Neural progenitor cell (in vitro differentiated cells): ENCODE measurements at regions not wholly inside any gene's neighbourhood (a gene's known extent, or its start where the extent isn't known, plus 50 kb on each side); places are given as distances from the start of the nearest gene placed in this dataset.

Source experiments
- DNase-seq: peaks from one replicate; pipeline ENCODE4 v3.0.0-alpha.2; 2016; ENCODE audit warnings: low spot score
- H2AFZ ChIP-seq: fragments of 200-600 bp; sonication (generic); replicated peaks from 2 replicates; pipeline ENCODE4 v1.6.1; 2016; ENCODE audit warnings: antibody characterized with exemption
- H3F3A ChIP-seq: fragments of 200-600 bp; sonication (generic); 2 replicates; pipeline ENCODE4 v1.6.1; 2016; ENCODE audit warnings: antibody characterized with exemption, low read depth
- H3K27ac ChIP-seq: fragments of 200-600 bp; sonication (generic); 2 replicates; pipeline ENCODE4 v1.5.1; 2016; ENCODE audit warnings: mild to moderate bottlenecking
- H3K27me3 ChIP-seq: fragments of 200-600 bp; sonication (generic); 2 replicates; pipeline ENCODE4 v1.6.1; 2016; ENCODE audit warnings: mild to moderate bottlenecking, moderate library complexity
- H3K36me3 ChIP-seq: fragments of 200-600 bp; sonication (generic); 2 replicates; pipeline ENCODE4 v1.5.1; 2016
- H3K4me1 ChIP-seq: fragments of 200-600 bp; sonication (generic); 2 replicates; pipeline ENCODE4 v1.6.1; 2016; ENCODE audit warnings: mixed run types
- H3K4me2 ChIP-seq: fragments of 200-600 bp; sonication (generic); 2 replicates; pipeline ENCODE4 v1.6.1; 2016
- H3K4me3 ChIP-seq: fragments of 200-600 bp; sonication (generic); 2 replicates; pipeline ENCODE4 v1.5.1; 2016
- H3K79me2 ChIP-seq: fragments of 200-600 bp; sonication (generic); 2 replicates; pipeline ENCODE4 v1.6.1; 2016; ENCODE audit warnings: low read depth
- H3K9ac ChIP-seq: fragments of 200-600 bp; sonication (generic); 2 replicates; pipeline ENCODE4 v1.6.1; 2016
- H3K9me3 ChIP-seq: fragments of 200-600 bp; sonication (generic); 2 replicates; pipeline ENCODE4 v1.5.1; 2016; ENCODE audit warnings: low read depth
- H4K20me1 ChIP-seq: fragments of 200-600 bp; sonication (generic); 2 replicates; pipeline ENCODE4 v1.6.1; 2016; ENCODE audit warnings: low read depth
- H3K27ac Mint-ChIP-seq: 3 replicates; pipeline ENCODE4 v1.8.0; 2021; ENCODE audit warnings: mixed read lengths
- H3K27me3 Mint-ChIP-seq: 2 replicates; pipeline ENCODE4 v1.8.0; 2022; ENCODE audit warnings: low read depth, mild to moderate bottlenecking, inconsistent platforms, moderate library complexity, mixed read lengths; ENCODE audit not compliant: insufficient read depth
- H3K36me3 Mint-ChIP-seq: 3 replicates; pipeline ENCODE4 v1.8.0; 2021; ENCODE audit warnings: mixed read lengths
- H3K4me1 Mint-ChIP-seq: 3 replicates; pipeline ENCODE4 v1.8.0; 2021; ENCODE audit warnings: mixed read lengths
- H3K4me3 Mint-ChIP-seq: 3 replicates; pipeline ENCODE4 v1.8.0; 2021; ENCODE audit warnings: mild to moderate bottlenecking, moderate library complexity, mixed read lengths
- H3K9me3 Mint-ChIP-seq: 3 replicates; pipeline ENCODE4 v1.8.0; 2020; ENCODE audit warnings: mixed read lengths
- CTCF ChIP-seq: fragments of 200-600 bp; sonication (generic); IDR thresholded peaks from 2 replicates; pipeline ENCODE4 v1.5.1; 2017; ENCODE audit warnings: antibody characterized with exemption, mild to moderate bottlenecking
- EZH2 ChIP-seq: fragments of 200-600 bp; sonication (generic); IDR thresholded peaks from 2 replicates; pipeline ENCODE4 v1.6.1; 2017; ENCODE audit warnings: antibody characterized with exemption, mild to moderate bottlenecking, moderate library complexity
- EZH2phosphoT487 ChIP-seq: fragments of 200-600 bp; sonication (generic); IDR thresholded peaks from 2 replicates; pipeline ENCODE4 v1.6.1; 2017; ENCODE audit warnings: antibody characterized with exemption

GRCh38 chr9:113646946-113647914 is 183.7 kb downstream of the RGS3 start:
- H3K27me3 ChIP-seq, result peaks cover under 1% of the 10 kb centered on the region
- no peak overlapping the region for H3K4me3 Mint-ChIP-seq

GRCh38 chr9:113648048-113648447 is 184.5 kb downstream of the RGS3 start:
- Mint-ChIP-seq H3K9me3 (no peaks in the 10 kb centered on the region), H3K27ac (peak overlapping the region; percentile 60), H3K4me1 (peaks cover 50% of the 10 kb centered on the region), H3K4me3 (no peak overlapping the region), H3K36me3 (no peaks in the 10 kb centered on the region), H3K27me3 (peaks cover 9% of the 10 kb centered on the region)
- H3K9me3 ChIP-seq, result no peaks in the 10 kb centered on the region
- H3K4me2 ChIP-seq, result no peak overlapping the region
- H3K79me2 ChIP-seq, result no peaks in the 10 kb centered on the region
- H4K20me1 ChIP-seq, result no peaks in the 10 kb centered on the region
- no peaks in the 10 kb centered on the region for H3K36me3 ChIP-seq
- H3K4me1 ChIP-seq, result peaks cover 31% of the 10 kb centered on the region
- no peak for TF ChIP-seq EZH2
- no peak for TF ChIP-seq CTCF
- TF ChIP-seq EZH2phosphoT487, result no peak
- H3K4me3 ChIP-seq, result no peak overlapping the region
- H2AFZ ChIP-seq, result no peak overlapping the region
- no peaks in the 10 kb centered on the region for H3K27me3 ChIP-seq
- DNase-seq, result no peak
- no peak overlapping the region for H3K27ac ChIP-seq
- H3F3A ChIP-seq, result no peaks in the 10 kb centered on the region
- H3K9ac ChIP-seq, result no peak overlapping the region

More at GRCh38 chr9:113646946-113647914, 183.7 kb downstream of the RGS3 start:
- Histone ChIP-seq H3K9me3 (no peaks in the 10 kb centered on the region), H3K4me2 (no peak overlapping the region), H3K9ac (no peak overlapping the region), H3K36me3 (no peaks in the 10 kb centered on the region), H2AFZ (no peak overlapping the region), H3K27ac (no peak overlapping the region), H3K79me2 (no peaks in the 10 kb centered on the region), H3K4me1 (peaks cover 31% of the 10 kb centered on the region), H3K4me3 (no peak overlapping the region), H3F3A (no peaks in the 10 kb centered on the region), H4K20me1 (no peaks in the 10 kb centered on the region)
- no peak for DNase-seq
- H3K27ac Mint-ChIP-seq, result peak overlapping the region; percentile 82
- H3K9me3 Mint-ChIP-seq, result no peaks in the 10 kb centered on the region
- H3K36me3 Mint-ChIP-seq, result no peaks in the 10 kb centered on the region
- TF ChIP-seq CTCF (no peak), EZH2 (no peak), EZH2phosphoT487 (no peak)
- H3K4me1 Mint-ChIP-seq, result peaks cover 47% of the 10 kb centered on the region
- H3K27me3 Mint-ChIP-seq, result peaks cover 9% of the 10 kb centered on the region

- Mint-ChIP-seq H3K36me3 (no peaks in the 10 kb centered on the region), H3K9me3 (no peaks in the 10 kb centered on the region), H3K4me3 (no peak overlapping the region), H3K27me3 (peaks cover 9% of the 10 kb centered on the region), H3K4me1 (peaks cover 50% of the 10 kb centered on the region), H3K27ac (no peak overlapping the region)
- Histone ChIP-seq H3K4me3 (no peak overlapping the region), H3F3A (no peaks in the 10 kb centered on the region), H3K27ac (no peak overlapping the region), H3K79me2 (no peaks in the 10 kb centered on the region), H3K4me2 (no peak overlapping the region), H3K4me1 (peaks cover 31% of the 10 kb centered on the region), H3K9me3 (no peaks in the 10 kb centered on the region), H3K9ac (no peak overlapping the region), H2AFZ (no peak overlapping the region), H4K20me1 (no peaks in the 10 kb centered on the region), H3K36me3 (no peaks in the 10 kb centered on the region), H3K27me3 (no peaks in the 10 kb centered on the region)
- no peak for DNase-seq
- no peak for TF ChIP-seq CTCF
- no peak for TF ChIP-seq EZH2phosphoT487
- TF ChIP-seq EZH2, result no peak
Measured at GRCh38 chr9:113648586-113648985, 185.1 kb downstream of the RGS3 start.
